IMR-90 (cell line): ENCODE measurements at regions not wholly inside any gene's neighbourhood (a gene's known extent, or its start where the extent isn't known, plus 50 kb on each side); places are given as distances from the start of the nearest gene placed in this dataset.
A peak's percentile ranks its signal among the peaks of the same experiment; 100 is the strongest.

Experiments
- ATAC-seq: fragments of 200-7000 bp; cut with Tn5 transposase; 2 replicates; pipeline ENCODE4 v1.9.1; 2020; ENCODE audit warnings: low read depth, mild to moderate bottlenecking, moderate library complexity
- BruUV-seq: library from RNA; stranded (reverse); fragments of 400-500 nt; replicated peaks from 2 replicates; lab custom pipeline; 2021; lab: Mats Ljungman, UMichigan
- CTCF ChIA-PET: fragments of 300-600 bp; formaldehyde crosslinking; extraction: SDS; loops from one replicate; lab custom pipeline; 2021; ENCODE audit warnings: antibody characterized with exemption; lab: Yijun Ruan, JAX
- POLR2A ChIA-PET: fragments of 300-600 bp; sonication (Branson Sonifier 250); formaldehyde crosslinking; loops from one replicate; lab custom pipeline; 2022; ENCODE audit warnings: antibody characterized with exemption; ENCODE audit not compliant: unreplicated experiment; lab: Charles Lee
- DNase-seq: peaks from one replicate; pipeline ENCODE4 v3.0.0; 2013
- H2AFZ ChIP-seq: replicated peaks from 2 replicates; pipeline ENCODE3; 2013; ENCODE audit warnings: low read length, mild to moderate bottlenecking; ENCODE audit not compliant: poor library complexity
- H2AK5ac ChIP-seq: 2 replicates; pipeline ENCODE4 v1.6.1; 2013; ENCODE audit warnings: low read depth, low read length, inconsistent platforms
- H2AK9ac ChIP-seq: replicated peaks from 2 replicates; pipeline ENCODE3; 2013; ENCODE audit warnings: mild to moderate bottlenecking, low read depth, low read length, moderate library complexity; ENCODE audit not compliant: poor library complexity
- H2BK120ac ChIP-seq: 2 replicates; pipeline ENCODE4 v1.6.1; 2013; ENCODE audit warnings: low read depth, low read length, inconsistent platforms
- H2BK15ac ChIP-seq: 3 replicates; pipeline ENCODE4 v1.6.1; 2013; ENCODE audit warnings: low read depth, low read length, inconsistent platforms
- H2BK20ac ChIP-seq: 2 replicates; pipeline ENCODE4 v1.6.1; 2013; ENCODE audit warnings: low read depth, mild to moderate bottlenecking, inconsistent platforms, low read length, moderate library complexity
- H2BK5ac ChIP-seq: 2 replicates; pipeline ENCODE4 v1.6.1; 2013; ENCODE audit warnings: mild to moderate bottlenecking, low read depth, low read length, inconsistent platforms; ENCODE audit not compliant: poor library complexity, severe bottlenecking
- H3K14ac ChIP-seq: replicated peaks from 2 replicates; pipeline ENCODE4 v1.6.1; 2013; ENCODE audit warnings: low read depth, low read length, inconsistent platforms
- H3K18ac ChIP-seq: 2 replicates; pipeline ENCODE4 v1.6.1; 2013; ENCODE audit warnings: low read depth, low read length, control low read depth
- H3K23ac ChIP-seq: 2 replicates; pipeline ENCODE4 v1.6.1; 2013; ENCODE audit warnings: low read depth, low read length, inconsistent platforms
- H3K27ac ChIP-seq: 2 replicates; pipeline ENCODE4 v1.5.1; 2013; ENCODE audit warnings: mild to moderate bottlenecking, control low read depth, low read length; ENCODE audit not compliant: insufficient read depth
- H3K27me3 ChIP-seq: 2 replicates; pipeline ENCODE4 v1.6.1; 2013; ENCODE audit warnings: low read length; ENCODE audit not compliant: control insufficient read depth, insufficient read depth
- H3K36me3 ChIP-seq: 2 replicates; pipeline ENCODE4 v1.6.1; 2013; ENCODE audit warnings: low read length, mixed read lengths; ENCODE audit not compliant: control insufficient read depth, insufficient read depth
- H3K4ac ChIP-seq: 2 replicates; pipeline ENCODE4 v1.6.1; 2013; ENCODE audit warnings: low read depth, low read length, inconsistent platforms
- H3K4me1 ChIP-seq: 2 replicates; pipeline ENCODE4 v1.6.1; 2013; ENCODE audit warnings: low read length, mixed read lengths; ENCODE audit not compliant: control insufficient read depth, insufficient read depth
- H3K4me2 ChIP-seq: 2 replicates; pipeline ENCODE4 v1.6.1; 2013; ENCODE audit warnings: low read depth, mild to moderate bottlenecking, control low read depth, low read length, moderate library complexity
- H3K4me3 ChIP-seq: 2 replicates; pipeline ENCODE4 v1.5.1; 2013; ENCODE audit warnings: low read depth, mild to moderate bottlenecking, control low read depth, low read length, moderate library complexity; ENCODE audit not compliant: insufficient read depth
- H3K56ac ChIP-seq: 2 replicates; pipeline ENCODE4 v1.6.1; 2013; ENCODE audit warnings: low read length, inconsistent platforms; ENCODE audit not compliant: insufficient read depth; ENCODE audit errors: extremely low read depth
- H3K79me1 ChIP-seq, 2 experiments: 2 replicates each; pipeline ENCODE4 v1.6.1; 2013; ENCODE audit warnings: low read length in 2 of 2, inconsistent platforms in 1 of 2, low read depth in 1 of 2
- H3K9ac ChIP-seq: 2 replicates; pipeline ENCODE4 v1.6.1; 2013; ENCODE audit warnings: low read depth, low read length, control low read depth
- H3K9me1 ChIP-seq: 2 replicates; pipeline ENCODE4 v1.6.1; 2013; ENCODE audit warnings: low read length, inconsistent platforms; ENCODE audit not compliant: insufficient read depth
- H3K9me3 ChIP-seq: 2 replicates; pipeline ENCODE4 v1.6.1; 2013; ENCODE audit warnings: low read length; ENCODE audit not compliant: control insufficient read depth, insufficient read depth
- H4K20me1 ChIP-seq: 2 replicates; pipeline ENCODE4 v1.6.1; 2013; ENCODE audit warnings: low read length, inconsistent platforms; ENCODE audit not compliant: insufficient read depth
- H4K5ac ChIP-seq: 2 replicates; pipeline ENCODE4 v1.6.1; 2013; ENCODE audit warnings: mild to moderate bottlenecking, low read depth, low read length, control low read depth
- H4K8ac ChIP-seq, 2 experiments: 2 replicates each; pipeline ENCODE4 v1.6.1; 2013; ENCODE audit warnings: low read depth in 2 of 2, low read length in 2 of 2, control low read depth in 1 of 2, inconsistent platforms in 1 of 2
- H4K91ac ChIP-seq: 2 replicates; pipeline ENCODE4 v1.6.1; 2013; ENCODE audit warnings: low read depth, low read length, inconsistent platforms; ENCODE audit not compliant: insufficient read depth
- RAD21 ChIP-seq: IDR thresholded peaks from 2 replicates; pipeline ENCODE4 v1.6.1; 2012; ENCODE audit warnings: low read length, improper control_type of control experiment
- SMC3 ChIP-seq: fragments of 150-350 bp; IDR thresholded peaks from 2 replicates; pipeline ENCODE4 v1.6.1; 2016; ENCODE audit warnings: low read depth, mild to moderate bottlenecking, antibody characterized with exemption, low read length, moderate library complexity
- WGBS, 2 experiments: methylation state at CpG; one replicate each; pipeline versions ENCODE4 v1.1.5 to v1.1.7; 2013; ENCODE audit warnings: missing lambda C conversion rate in 2 of 2; ENCODE audit not compliant: insufficient read length in 1 of 2; ENCODE audit errors: extremely low coverage in 2 of 2; 5-methylcytosine and 5-hydroxymethylcytosine counted together
- dilution Hi-C: fragments of 300-500 bp; cut with HindIII; formaldehyde crosslinking; loops from one replicate; pipeline ENCODE4 v1.14.3; 2018; ENCODE audit warnings: low sequenced_read_pairs; ENCODE audit not compliant: unreplicated experiment
- in situ Hi-C: fragments of 300-500 bp; cut with MboI; formaldehyde crosslinking; loops from 3 replicates; pipeline ENCODE4 v1.14.3; 2019; ENCODE audit warnings: low sequenced_read_pairs, inconsistent platforms, mixed read lengths
- intact Hi-C: fragments of 100-400 bp; cut with micrococcal nuclease; formaldehyde crosslinking; loops from 2 replicates; pipeline ENCODE4 v1.10.0; 2022

DNA sequence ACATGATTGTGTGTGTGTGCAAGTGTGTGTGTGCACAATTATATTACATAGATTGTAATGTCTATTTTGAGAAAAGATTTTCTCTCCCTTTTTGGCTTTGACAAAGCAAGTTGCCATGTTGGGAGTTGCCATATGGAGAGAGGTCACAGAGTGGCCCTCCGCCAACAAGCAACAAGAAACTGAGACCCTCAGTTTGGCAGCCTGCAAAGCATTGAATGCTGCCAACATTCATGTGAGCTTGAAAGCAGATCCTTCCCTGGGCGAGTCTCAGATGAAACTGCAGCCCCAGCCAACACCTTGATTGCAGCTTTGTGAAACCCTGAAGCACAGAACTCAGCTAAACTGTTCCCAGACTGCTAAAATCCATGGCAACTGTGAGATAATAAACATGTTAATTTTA is 498.0 kb downstream of the NR2F1-AS1 start:
- in situ Hi-C loops, result loop anchor here (10.0 to 25.0 kb wide), 2 partner anchors 492 to 771 kb away; no protein-coding TSS in a partner anchor
- no peak overlapping the region for H4K8ac ChIP-seq
- TF ChIP-seq RAD21 (no peak), SMC3 (no peak)

More for the DNA sequence above, 498.0 kb downstream of the NR2F1-AS1 start:
- DNase-seq (no peak), ATAC-seq (no peak)
- ChIA-PET CTCF (no interaction called here), POLR2A (no interaction called here)
- BruUV-seq, result no TSS peak
- Histone ChIP-seq H4K91ac (no peak overlapping the region), H3K79me1 (no peaks in the 10 kb centered on the region), H4K20me1 (no peaks in the 10 kb centered on the region; the same call in 1 of the 2 replicates), H2AK9ac (no peak overlapping the region), H3K9ac (no peak overlapping the region), H2AK5ac (no peak overlapping the region; the same call in 1 of the 2 replicates), H2BK5ac (no peak overlapping the region), H3K4me2 (no peak overlapping the region), H2BK120ac (no peak overlapping the region), H3K14ac (no peak overlapping the region), H3K56ac (no peak overlapping the region), H3K9me3 (no peaks in the 10 kb centered on the region), H3K36me3 (no peaks in the 10 kb centered on the region), H3K18ac (no peak overlapping the region), H3K4me1 (peaks cover 4% of the 10 kb centered on the region), H3K27me3 (no peaks in the 10 kb centered on the region), H3K9me1 (peaks cover 3% of the 10 kb centered on the region; the same call in 1 of the 2 replicates), H2BK15ac (no peak overlapping the region), H4K5ac (no peak overlapping the region), H3K23ac (no peak overlapping the region), H3K4me3 (no peak overlapping the region), H3K4ac (0 out of 2 replicates have a peak overlapping the region, but pooled peaks have one; percentile 4), H3K27ac (no peak overlapping the region), H2BK20ac (no peak overlapping the region), H2AFZ (no peak overlapping the region)
- dilution Hi-C loops, result no loop called here
- intact Hi-C loops, result no loop called here
- no CpG with 5 or more reads among the region's 2 CpGs for WGBS, 2 experiments
